ENCODE measurements at regions not wholly inside any gene's neighbourhood (a gene's known extent, or its start where the extent isn't known, plus 50 kb on each side); places are given as distances from the start of the nearest gene placed in this dataset.

DNA sequence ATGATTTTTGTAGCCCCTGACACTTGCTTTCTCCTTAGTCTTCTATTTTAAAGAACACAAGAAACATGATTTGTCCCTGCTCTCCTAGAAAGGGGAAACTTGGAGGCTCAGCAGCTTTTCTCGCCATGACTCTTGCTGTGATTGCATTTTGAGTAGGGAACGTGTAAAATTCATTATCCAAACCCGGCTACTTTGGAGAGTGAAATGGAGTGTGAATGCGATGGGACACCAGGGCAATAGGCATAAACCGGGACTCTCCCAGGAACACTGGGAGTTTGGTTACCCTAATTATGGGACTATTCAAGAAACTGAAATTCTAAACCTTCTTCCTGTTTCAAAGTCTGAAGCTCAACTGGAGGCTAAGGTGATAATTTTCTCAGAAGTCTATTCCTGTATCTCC lies 181.7 kb upstream of the RFC3 start:
- no peaks in the 10 kb centered on the region for H3K36me3 ChIP-seq (replicated peaks; ENCODE audit: insufficient read depth, low read length)
- no peaks in the 10 kb centered on the region for H3K4me1 ChIP-seq (ENCODE audit: low read length)
- H3K4me2 ChIP-seq (ENCODE audit: low read depth, low read length): no peak overlapping the region
- H3K79me2 ChIP-seq (ENCODE audit: low read length): no peaks in the 10 kb centered on the region
- H4K20me1 ChIP-seq (ENCODE audit: insufficient read depth, low read length): no peaks in the 10 kb centered on the region
- no peak for TF ChIP-seq EZH2phosphoT487 (IDR thresholded peaks at IDR 0.05; ENCODE audit: low read length)
- TF ChIP-seq EZH2 (optimal IDR thresholded peaks at IDR 0.05; ENCODE audit: low read depth, low read length): no peak
- TF ChIP-seq, protein P1, sequence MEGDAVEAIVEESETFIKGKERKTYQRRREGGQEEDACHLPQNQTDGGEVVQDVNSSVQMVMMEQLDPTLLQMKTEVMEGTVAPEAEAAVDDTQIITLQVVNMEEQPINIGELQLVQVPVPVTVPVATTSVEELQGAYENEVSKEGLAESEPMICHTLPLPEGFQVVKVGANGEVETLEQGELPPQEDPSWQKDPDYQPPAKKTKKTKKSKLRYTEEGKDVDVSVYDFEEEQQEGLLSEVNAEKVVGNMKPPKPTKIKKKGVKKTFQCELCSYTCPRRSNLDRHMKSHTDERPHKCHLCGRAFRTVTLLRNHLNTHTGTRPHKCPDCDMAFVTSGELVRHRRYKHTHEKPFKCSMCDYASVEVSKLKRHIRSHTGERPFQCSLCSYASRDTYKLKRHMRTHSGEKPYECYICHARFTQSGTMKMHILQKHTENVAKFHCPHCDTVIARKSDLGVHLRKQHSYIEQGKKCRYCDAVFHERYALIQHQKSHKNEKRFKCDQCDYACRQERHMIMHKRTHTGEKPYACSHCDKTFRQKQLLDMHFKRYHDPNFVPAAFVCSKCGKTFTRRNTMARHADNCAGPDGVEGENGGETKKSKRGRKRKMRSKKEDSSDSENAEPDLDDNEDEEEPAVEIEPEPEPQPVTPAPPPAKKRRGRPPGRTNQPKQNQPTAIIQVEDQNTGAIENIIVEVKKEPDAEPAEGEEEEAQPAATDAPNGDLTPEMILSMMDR (IDR thresholded peaks at IDR 0.05; ENCODE audit: low read length): no peak
- H3K9me2 ChIP-seq (replicated peaks; ENCODE audit: insufficient read depth, low read length): no peaks in the 10 kb centered on the region
- H3F3A ChIP-seq (ENCODE audit: insufficient read depth, low read length): no peaks in the 10 kb centered on the region
- H3K9me3 ChIP-seq (replicated peaks; ENCODE audit: insufficient read depth, low read length): no peaks in the 10 kb centered on the region
- H2AFZ ChIP-seq (ENCODE audit: low read length): no peak overlapping the region
- H3K27me3 ChIP-seq (replicated peaks; ENCODE audit: insufficient read depth, low read length): no peaks in the 10 kb centered on the region
- DNase-seq: no peak
- H3K9ac ChIP-seq (ENCODE audit: low read length): no peak overlapping the region
- H3K4me3 ChIP-seq (ENCODE audit: low read length): no peak overlapping the region
- H3K27ac ChIP-seq (ENCODE audit: low read length): no peak overlapping the region

DNA sequence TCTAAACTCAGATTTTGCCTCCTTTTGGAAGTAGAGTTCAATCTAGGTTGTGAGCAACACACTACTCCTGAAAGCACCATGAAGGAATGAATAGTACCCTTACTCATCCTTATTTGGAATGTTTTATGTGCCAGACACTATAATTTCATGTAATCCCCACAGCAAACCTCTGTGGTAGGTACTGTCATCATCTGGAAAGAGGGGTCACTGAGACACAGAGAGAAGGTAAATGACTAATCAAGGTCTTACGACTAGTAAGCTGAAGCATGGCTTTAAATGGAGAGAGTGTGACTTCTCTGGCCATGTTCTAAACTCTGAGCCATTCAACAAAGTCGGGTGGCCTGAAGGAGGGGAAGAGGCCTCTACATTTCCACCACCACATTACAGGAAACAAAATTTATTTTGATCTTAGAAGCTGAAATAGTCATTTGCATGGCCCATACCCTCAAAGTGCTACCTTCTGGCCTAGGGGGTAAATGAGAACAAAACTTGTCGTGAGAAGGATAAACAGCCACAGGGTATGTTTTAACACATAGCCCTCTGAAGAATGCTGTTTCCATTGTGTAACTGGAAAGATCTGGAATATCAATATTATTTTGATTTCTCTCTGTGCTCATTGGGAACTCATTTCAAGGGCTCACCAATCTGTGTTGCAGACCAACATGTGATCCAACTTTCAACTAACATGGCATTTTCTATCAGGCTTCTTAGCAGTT lies 180.8 kb upstream of the RFC3 start:
- Histone ChIP-seq H3F3A (ENCODE audit: insufficient read depth, low read length) (no peaks in the 10 kb centered on the region), H3K4me3 (ENCODE audit: low read length) (no peak overlapping the region)

DNA sequence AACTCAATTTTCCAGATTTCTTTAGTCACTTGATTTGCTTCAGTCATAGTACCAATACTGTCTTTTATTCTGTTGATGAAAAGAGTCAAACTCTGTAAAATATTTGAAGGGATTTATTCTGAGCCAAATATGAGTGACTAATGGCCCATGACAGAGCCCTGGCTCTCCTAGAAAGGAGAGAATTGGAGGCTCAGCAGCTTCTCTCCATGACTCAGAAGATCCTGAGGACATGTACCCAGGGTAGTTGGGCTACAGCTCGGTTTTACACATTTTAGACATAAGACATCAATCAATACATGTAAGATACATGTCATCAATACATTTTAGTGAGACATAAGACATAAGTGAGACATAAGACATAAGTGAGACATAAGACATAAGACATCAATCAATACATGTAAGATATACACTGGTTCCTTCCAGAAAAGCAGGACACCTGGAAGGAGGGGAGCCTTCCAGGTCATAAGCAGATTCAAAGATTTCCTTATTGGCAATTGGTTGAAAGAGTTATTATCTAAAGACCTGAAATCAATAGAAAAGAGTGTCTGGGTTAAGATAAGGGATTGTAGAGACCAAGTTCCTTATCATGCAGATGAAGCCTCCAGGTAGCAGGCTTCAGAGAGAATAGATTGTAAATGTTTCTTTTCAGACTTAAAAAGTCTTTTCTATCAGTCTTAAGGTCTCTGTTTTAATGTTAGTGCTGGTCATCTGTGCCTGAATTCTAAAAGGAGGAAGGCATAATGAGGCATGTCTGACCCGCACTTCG lies 179.8 kb upstream of the RFC3 start:
- no peak overlapping the region for H3K9ac ChIP-seq (ENCODE audit: low read length)
- DNase-seq: no peak
- TF ChIP-seq EZH2 (optimal IDR thresholded peaks at IDR 0.05; ENCODE audit: low read depth, low read length): no peak
- TF ChIP-seq EZH2phosphoT487 (IDR thresholded peaks at IDR 0.05; ENCODE audit: low read length): no peak
- TF ChIP-seq, protein P1 (IDR thresholded peaks at IDR 0.05; ENCODE audit: low read length): no peak
- no peaks in the 10 kb centered on the region for H4K20me1 ChIP-seq (ENCODE audit: insufficient read depth, low read length)
- H3K9me3 ChIP-seq (replicated peaks; ENCODE audit: insufficient read depth, low read length): no peaks in the 10 kb centered on the region
- no peak overlapping the region for H3K4me2 ChIP-seq (ENCODE audit: low read depth, low read length)
- H3K9me2 ChIP-seq (replicated peaks; ENCODE audit: insufficient read depth, low read length): no peaks in the 10 kb centered on the region
- no peaks in the 10 kb centered on the region for H3F3A ChIP-seq (ENCODE audit: insufficient read depth, low read length)
- H3K27ac ChIP-seq (ENCODE audit: low read length): no peak overlapping the region
- H3K4me1 ChIP-seq (ENCODE audit: low read length): no peaks in the 10 kb centered on the region
- no peak overlapping the region for H3K4me3 ChIP-seq (ENCODE audit: low read length)
- no peaks in the 10 kb centered on the region for H3K27me3 ChIP-seq (replicated peaks; ENCODE audit: insufficient read depth, low read length)
- H2AFZ ChIP-seq (ENCODE audit: low read length): no peak overlapping the region
- H3K79me2 ChIP-seq (ENCODE audit: low read length): no peaks in the 10 kb centered on the region
- no peaks in the 10 kb centered on the region for H3K36me3 ChIP-seq (replicated peaks; ENCODE audit: insufficient read depth, low read length)

More for the DNA sequence above, 180.8 kb upstream of the RFC3 start:
- Histone ChIP-seq H3K9ac (ENCODE audit: low read length) (no peak overlapping the region), H3K4me2 (ENCODE audit: low read depth, low read length) (no peak overlapping the region), H4K20me1 (ENCODE audit: insufficient read depth, low read length) (no peaks in the 10 kb centered on the region), H3K27ac (ENCODE audit: low read length) (no peak overlapping the region), H2AFZ (ENCODE audit: low read length) (no peak overlapping the region), H3K9me2 (replicated peaks; ENCODE audit: insufficient read depth, low read length) (no peaks in the 10 kb centered on the region), H3K36me3 (replicated peaks; ENCODE audit: insufficient read depth, low read length) (no peaks in the 10 kb centered on the region), H3K4me1 (ENCODE audit: low read length) (no peaks in the 10 kb centered on the region), H3K79me2 (ENCODE audit: low read length) (no peaks in the 10 kb centered on the region), H3K9me3 (replicated peaks; ENCODE audit: insufficient read depth, low read length) (no peaks in the 10 kb centered on the region), H3K27me3 (replicated peaks; ENCODE audit: insufficient read depth, low read length) (no peaks in the 10 kb centered on the region)
- DNase-seq: no peak
- TF ChIP-seq, protein P1 (IDR thresholded peaks at IDR 0.05; ENCODE audit: low read length): no peak
